HG03565 (cell line): ENCODE measurements at regions not wholly inside any gene's neighbourhood (a gene's known extent, or its start where the extent isn't known, plus 50 kb on each side); places are given as distances from the start of the nearest gene placed in this dataset.
"Not testable (repeated sequence)": the region's sequence is repeated elsewhere in the genome, so short reads cannot be mapped to it uniquely, and the experiment has no call there.

Experiments
- ATAC-seq: cut with Tn5 transposase; IDR thresholded peaks from one replicate; pipeline ENCODE4 v1.9.1; 2021; ENCODE audit warnings: mild to moderate bottlenecking, moderate library complexity; ENCODE audit not compliant: unreplicated experiment

GRCh38 chr5:38149815-38150195, 108.6 kb upstream of the EGFLAM start:
- no peak for ATAC-seq

DNA sequence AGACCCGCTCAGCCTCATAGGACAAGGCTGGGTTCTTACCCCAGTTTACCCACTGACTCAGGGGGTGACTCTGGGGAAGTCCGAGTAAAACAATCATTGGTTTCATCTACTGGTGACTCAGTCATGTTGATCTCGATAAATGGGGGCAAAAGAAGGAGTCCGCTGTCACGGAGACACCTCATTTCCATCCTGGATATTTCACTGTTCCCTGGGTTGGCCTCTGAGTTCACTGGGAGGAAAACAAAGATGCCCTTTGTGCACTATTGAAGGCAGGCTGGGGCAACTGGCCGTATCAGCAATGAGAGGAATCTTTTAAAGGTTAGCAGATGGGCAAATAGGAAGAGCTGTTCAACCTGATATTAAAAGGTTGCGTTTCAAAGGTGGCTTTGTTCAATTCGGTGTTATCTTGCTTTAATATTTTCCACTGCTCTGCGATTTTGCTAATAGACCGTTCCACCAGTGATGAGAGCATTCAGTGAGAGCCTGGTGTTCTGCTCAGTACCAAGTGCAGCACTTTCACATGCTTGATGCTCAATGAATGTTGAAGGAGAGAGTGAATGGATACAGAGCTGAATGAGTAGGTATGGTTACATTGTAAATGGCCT, 110.2 kb upstream of the EGFLAM start:
- ATAC-seq: no peak

DNA sequence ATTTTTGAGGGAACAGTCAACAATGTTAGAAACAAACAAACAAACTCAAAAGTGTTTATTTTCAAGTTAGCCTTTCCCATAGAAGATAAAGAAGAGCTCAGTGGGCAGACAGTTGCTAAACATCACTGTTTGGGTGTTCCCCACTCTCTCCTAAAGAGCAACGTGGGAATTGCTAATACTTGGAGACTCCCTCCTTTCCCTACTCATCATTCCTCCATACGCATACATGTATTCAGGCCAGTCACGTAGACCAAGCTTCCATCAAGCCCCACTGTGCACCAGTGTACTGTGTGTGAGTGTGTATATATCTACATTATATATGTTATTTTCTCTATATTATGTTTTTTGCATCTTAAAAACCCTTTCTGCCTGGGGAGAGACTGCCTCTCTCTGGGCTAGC, 115.0 kb upstream of the EGFLAM start:
- ATAC-seq: no peak

GRCh38 chr5:38141665-38142064, 116.7 kb upstream of the EGFLAM start:
- no peak for ATAC-seq

DNA sequence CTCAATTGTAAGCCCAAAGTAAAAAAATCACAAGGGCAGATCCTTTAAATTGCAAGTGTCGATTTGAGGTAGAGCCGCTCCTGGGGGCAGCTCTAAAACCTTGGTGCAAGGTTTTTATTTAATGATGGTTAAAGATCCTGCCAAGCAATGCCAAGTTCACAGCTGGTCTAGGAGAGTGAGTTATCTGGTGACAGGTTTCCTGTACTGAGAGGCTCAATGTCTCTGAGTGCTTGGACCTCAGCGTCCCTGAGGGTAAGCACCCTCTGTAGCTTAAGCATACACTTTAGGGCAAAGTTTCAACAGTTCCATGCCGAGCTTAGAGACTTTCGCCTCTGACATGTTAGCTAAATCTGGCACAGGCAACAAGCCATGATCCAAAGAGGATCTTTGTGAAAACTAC, 119.8 kb upstream of the EGFLAM start:
- ATAC-seq: no peak

DNA sequence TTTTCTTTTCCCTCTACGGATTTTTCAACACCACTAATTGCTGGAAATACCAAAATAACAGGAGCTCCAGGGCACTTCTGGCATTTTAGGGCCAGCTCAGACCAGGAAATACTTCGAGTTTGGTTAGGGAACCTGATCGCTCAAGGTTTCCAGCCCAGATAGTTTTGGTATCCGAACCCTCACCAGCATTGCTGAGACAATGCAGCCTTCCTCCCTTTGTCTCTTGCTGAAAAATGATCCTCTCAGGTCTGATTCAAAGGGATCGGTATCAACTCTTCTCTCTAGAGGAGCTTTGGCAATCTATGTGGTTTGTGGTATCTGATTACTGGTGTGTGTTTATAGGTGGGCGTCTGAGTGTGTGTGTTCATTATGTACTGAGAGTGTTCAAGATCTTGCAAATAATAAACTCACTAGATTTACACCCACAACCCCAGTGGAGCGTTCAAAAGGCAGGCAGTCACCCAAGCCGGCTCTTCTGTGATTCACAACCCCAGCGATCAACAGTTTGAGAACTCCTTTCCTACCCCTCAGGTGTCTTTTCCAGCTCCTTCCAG, 122.8 kb upstream of the EGFLAM start:
- ATAC-seq: no peak

DNA sequence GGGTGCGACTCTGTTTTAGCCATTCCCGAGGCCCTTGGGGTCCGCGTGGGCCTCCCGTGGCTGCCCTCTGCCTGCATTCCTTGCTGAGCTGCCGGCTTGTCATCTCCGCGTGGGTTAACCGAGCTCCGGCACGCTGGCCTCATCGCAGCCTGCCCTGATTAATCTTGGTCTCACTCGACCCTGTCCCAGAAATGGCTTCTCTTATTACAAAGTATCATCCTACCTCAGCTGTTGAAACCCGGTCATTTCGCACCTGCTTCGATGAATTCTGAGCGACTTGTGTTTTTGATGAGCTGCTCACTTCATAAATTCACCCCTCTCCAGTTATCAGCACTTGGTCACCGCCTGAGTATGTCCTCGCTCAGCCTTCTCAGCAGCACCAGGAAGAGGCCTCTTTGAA, 123.5 kb upstream of the EGFLAM start:
- ATAC-seq: no peak

DNA sequence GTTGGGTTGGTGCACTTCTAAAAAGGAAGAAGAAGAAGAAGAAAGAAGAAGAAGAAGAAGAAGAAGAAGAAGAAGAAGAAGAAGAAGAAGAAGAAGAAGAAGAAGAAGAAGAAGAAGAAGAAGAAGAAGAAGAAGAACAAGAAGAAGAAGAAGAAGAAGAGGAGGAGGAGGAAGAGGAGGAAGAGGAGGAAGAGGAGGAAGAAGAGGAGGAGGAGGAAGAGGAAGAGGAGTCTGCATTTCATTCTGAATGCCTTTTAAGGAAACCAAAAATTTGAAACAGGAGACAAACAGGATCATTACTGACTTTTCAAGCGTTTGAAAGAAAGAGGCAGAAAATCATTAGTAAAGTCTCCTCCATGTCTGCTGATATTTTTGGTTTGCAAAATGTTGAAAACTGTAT, 124.1 kb upstream of the EGFLAM start:
- ATAC-seq: not testable (repeated sequence)

GRCh38 chr5:38131686-38132085, 126.7 kb upstream of the EGFLAM start:
- no peak for ATAC-seq

- ATAC-seq: no peak
These were observed 134.0 kb upstream of the EGFLAM start for GRCh38 chr5:38124321-38124720.

- ATAC-seq: no peak
These were observed 136.9 kb upstream of the EGFLAM start for GRCh38 chr5:38121420-38121819.

DNA sequence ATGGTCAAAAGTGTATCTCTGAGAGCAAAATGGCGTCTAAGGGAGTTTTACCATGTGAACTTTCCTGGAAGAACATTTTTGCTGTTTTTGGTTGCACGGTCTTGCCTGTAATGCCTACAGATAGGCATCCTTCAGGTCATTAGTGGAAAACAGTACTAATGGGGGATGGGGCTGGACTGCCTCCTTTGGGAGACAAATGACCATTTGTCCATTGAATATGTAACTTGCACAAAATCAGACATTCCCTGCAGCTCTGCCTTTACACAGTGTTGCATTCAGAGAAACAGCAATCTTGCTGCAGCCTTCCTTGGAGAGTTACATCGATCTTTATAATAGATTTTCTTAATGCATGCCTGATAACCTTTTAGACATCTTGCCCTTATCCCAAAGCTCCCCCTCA, 138.5 kb upstream of the EGFLAM start:
- no peak for ATAC-seq

GRCh38 chr5:38117784-38118479, 140.4 kb upstream of the EGFLAM start:
- ATAC-seq: no peak

- ATAC-seq: no peak
These were observed 143.0 kb upstream of the EGFLAM start for GRCh38 chr5:38115318-38115827.

DNA sequence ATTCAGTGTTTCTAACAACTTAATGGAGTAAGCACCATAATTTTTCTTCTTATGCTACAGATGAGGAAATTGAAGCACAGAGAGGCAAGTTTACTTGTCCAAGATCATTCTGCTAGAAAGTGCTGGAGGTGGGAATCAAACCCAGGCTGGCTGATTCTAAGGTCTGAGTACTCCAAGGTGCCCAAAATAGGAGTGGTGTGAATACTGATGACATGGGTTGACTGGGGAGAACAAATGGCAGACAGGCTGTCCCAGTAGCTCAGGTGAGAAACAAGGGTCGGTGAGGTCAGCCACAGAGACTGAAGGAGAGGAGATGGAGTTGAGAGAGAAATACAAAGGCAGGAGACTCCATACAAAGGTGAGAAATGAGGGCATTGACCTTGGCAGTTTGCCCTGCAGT, 144.5 kb upstream of the EGFLAM start:
- no peak for ATAC-seq

DNA sequence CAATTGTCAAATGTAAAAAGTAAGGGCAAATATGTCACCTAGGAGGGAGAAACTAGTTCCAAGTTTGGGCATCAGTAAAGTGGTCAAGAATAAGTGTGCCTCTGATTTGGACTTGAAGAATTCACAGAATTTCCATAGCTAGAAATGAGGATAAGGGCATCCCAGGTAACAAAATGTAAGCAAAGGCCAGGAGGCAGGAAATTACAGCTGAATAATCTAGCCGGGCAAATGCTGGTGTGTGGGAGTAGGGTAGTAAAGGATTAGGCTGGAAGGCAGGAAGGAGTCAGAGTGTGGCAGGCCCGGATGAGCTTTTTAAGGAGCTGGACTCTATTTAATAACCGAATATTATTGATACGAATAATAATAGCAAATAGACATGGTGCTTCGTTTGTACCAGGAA, 144.9 kb upstream of the EGFLAM start:
- ATAC-seq: no peak

GRCh38 chr5:38112938-38113337, 145.4 kb upstream of the EGFLAM start:
- no peak for ATAC-seq

- no peak for ATAC-seq
These were observed 148.2 kb upstream of the EGFLAM start for GRCh38 chr5:38110130-38110529.

- ATAC-seq: no peak
These were observed 151.3 kb upstream of the EGFLAM start for GRCh38 chr5:38107096-38107495.

GRCh38 chr5:38105801-38106200, 152.6 kb upstream of the EGFLAM start:
- ATAC-seq: no peak

DNA sequence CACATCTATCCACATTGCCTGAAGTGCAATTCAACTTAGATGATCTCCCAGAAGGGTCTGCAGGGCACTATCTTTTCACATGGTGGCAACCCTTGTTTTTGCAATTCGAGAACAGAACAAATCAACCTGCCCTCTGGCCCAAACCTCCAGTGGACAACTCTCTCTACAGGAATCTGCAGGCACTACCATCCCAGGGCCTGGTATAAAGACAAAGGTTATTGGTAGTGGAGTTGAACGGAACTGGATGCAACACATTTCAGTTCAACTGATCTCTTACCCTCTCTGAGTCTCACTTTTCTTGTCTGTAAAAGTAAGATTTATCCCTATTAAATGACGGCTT, 153.2 kb upstream of the EGFLAM start:
- ATAC-seq: no peak

GRCh38 chr5:38104497-38105230, 153.7 kb upstream of the EGFLAM start:
- ATAC-seq: no peak
